HuH-7 (cell line): ENCODE measurements at regions not wholly inside any gene's neighbourhood (a gene's known extent, or its start where the extent isn't known, plus 50 kb on each side); places are given as distances from the start of the nearest gene placed in this dataset.

Experiments used
- DNase-seq: peaks from one replicate; pipeline ENCODE4 v3.0.0; 2011; ENCODE audit warnings: low spot score

DNA sequence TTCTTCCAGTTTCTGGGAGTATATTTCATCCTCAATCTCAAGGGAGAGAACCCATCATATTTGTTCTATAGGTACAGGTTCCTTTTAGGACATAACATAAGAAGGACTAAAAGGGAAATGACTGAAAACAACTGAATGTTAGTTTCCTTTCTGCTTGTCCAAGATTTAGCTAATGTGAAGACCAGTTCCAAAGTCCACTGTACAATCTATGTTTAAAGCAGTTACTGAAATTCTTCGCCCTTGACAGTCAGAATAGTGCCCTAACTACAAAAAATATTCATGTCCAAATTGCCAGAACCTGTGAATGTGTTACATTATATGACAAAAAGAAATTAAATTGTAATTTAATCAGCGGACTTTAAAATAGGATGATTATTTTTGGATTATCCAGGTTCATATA is 466.3 kb upstream of the SETBP1 start:
- no peak for DNase-seq

GRCh38 chr18:44216169-44216568 is 464.5 kb upstream of the SETBP1 start:
- DNase-seq = no peak

DNA sequence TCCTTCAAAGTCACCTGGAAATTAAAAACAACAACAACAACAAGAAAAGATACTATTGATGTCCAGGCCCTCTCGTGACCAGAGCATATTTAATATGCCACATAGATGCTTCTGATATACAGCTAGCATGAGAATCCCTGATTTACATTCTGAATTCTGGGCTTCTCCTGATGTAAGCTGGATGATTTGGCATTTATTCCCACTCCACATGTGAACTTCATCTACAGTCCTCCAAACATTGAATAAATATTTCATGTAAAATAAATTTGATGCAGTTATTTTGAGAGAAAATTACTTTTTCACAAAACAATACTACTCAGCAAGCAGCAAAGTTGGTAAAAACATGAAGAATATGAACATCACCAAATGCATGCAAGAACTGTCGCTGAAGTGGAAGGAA is 453.2 kb upstream of the SETBP1 start:
- no peak for DNase-seq

- DNase-seq = no peak
Measured at GRCh38 chr18:44229693-44230108, 451.0 kb upstream of the SETBP1 start.

GRCh38 chr18:44231936-44232335 is 448.8 kb upstream of the SETBP1 start:
- no peak for DNase-seq

GRCh38 chr18:44232500-44232899 is 448.2 kb upstream of the SETBP1 start:
- no peak for DNase-seq

DNA sequence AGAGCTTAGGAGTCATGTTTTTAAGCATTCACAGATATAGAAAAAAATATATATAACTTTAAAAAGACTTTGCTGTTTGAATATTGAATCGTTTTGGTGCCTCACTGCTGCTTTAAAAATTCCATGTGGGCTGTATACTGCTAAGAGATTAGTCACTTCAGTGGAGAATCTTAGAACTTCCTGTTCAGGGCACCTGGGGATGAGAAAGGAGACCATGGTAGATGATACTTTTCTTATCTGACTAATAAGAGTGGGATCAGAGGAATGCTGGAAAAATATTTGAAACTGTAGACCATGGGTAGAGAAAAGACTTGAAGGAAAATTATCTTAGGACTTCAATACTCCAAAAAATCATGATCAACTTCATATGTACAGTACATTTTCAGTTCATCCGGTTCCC is 442.2 kb upstream of the SETBP1 start:
- DNase-seq = no peak

DNA sequence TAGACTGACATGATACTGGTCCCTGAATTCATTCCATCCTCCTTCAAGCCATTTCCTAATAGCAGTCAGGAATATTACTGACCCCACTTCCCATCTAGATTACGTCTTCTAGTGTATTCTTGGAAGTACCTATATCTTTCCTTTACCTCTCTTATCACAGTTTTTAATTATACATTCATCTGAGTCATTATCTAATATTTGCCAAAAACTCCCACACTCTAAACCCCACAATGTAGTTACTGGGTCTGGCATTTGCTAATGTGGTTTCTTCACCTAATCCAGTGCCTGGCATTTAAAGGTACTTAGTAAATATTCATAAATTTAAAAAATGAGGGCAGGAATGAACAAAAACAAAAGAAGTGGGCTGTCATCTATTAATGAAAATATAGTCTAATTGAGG is 441.8 kb upstream of the SETBP1 start:
- no peak for DNase-seq

DNA sequence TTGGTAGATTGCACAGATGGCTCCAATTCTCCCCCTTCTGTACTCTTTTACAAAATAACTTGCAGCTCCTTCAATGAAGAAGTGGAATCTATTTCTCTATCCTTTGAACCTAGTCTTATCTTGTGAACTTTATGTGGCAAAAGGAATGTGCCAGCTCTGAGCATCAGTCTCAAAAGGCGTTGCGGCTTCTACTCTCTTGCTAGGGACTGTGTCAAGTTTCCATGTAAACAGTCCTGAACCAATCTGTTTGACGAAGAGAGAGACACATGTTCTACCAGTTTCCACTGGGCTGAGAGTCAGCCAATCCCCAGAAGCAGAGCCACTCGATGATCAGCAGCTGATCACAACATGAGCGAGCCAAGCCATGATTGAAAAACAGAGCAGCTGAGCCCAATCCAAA is 439.7 kb upstream of the SETBP1 start:
- no peak for DNase-seq

DNA sequence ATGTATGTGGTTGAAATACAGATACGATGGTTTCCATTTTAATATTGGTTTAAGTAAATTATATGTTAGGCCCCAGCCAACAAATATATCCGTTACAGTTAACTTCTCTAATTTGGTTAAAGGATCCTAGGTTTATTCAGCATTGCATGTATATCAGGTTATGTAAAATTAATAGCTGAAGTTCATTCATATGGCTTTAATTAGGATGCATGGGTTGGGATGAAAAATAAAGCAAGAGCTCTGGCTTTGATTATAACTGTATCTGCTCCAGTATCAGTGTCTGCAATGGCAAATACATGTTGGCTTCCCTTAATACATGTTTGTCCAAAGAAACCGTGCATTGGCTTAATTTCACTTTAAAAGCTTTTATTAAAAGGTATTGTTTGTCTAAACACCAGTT is 435.7 kb upstream of the SETBP1 start:
- no peak for DNase-seq

- DNase-seq = no peak
Measured at GRCh38 chr18:44246001-44246400, 434.7 kb upstream of the SETBP1 start.

DNA sequence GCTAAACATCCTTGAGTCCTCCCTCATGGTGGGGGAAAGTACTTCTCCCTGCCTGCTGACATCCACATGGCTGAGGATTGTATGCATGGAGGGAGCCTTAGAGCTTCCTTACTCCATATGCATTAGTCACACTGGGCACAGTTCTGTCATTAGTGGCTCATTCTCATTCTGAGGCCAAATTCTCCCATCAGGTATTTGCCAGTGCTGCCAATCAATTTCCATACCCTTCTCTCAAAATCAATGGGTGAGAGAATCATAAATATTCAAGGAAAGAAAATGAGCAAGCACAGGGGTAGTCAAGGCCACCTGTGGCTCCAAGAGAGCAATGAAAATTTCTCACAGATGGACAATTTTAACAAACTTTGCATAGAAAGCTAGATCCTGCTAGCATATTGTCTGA is 422.6 kb upstream of the SETBP1 start:
- no peak for DNase-seq

- DNase-seq = no peak
Measured at GRCh38 chr18:44258576-44258975, 422.1 kb upstream of the SETBP1 start.

GRCh38 chr18:44259610-44260009 is 421.1 kb upstream of the SETBP1 start:
- no peak for DNase-seq

DNA sequence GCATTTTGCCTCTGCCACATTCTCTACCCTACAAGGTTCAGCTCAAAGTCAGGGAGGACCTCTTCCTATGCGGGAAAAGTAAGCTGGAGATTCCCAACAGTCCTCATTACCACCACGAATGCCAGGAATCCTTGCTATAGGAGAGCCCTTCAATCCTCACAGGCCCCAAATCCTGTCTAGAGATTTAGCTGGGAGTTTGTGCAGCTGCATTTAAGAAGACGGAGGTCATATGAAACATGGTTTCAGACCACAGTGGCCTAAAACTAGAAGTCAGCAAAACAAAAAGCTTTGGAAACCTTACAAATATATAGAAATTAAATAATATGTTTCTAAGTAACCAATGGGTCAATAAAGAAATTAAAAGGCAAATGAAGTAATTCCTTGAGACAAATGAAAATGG is 415.3 kb upstream of the SETBP1 start:
- DNase-seq = no peak

- no peak for DNase-seq
Measured at GRCh38 chr18:44273298-44273697, 407.4 kb upstream of the SETBP1 start.

GRCh38 chr18:44280479-44280878 is 400.2 kb upstream of the SETBP1 start:
- DNase-seq = no peak

GRCh38 chr18:44286049-44286448 is 394.6 kb upstream of the SETBP1 start:
- DNase-seq = no peak

GRCh38 chr18:44290366-44290977 is 390.2 kb upstream of the SETBP1 start:
- DNase-seq = no peak

DNA sequence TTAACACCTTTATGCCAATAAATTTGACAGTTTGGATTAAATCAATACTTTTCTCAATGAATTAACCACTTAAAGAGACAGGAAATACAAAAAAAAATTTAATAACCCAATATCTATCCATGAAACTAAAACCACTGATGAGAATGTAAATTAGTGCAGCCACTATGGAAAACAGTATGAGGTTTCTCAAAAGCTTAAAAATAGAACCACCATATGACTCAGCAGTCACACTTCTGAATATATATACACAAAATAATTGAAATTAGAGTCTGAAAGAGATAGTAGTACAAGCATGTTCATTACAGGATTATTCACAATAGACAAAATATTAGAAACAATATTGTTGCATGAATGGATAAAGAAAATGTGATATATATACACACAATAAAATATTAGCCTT is 382.1 kb upstream of the SETBP1 start:
- no peak for DNase-seq

DNA sequence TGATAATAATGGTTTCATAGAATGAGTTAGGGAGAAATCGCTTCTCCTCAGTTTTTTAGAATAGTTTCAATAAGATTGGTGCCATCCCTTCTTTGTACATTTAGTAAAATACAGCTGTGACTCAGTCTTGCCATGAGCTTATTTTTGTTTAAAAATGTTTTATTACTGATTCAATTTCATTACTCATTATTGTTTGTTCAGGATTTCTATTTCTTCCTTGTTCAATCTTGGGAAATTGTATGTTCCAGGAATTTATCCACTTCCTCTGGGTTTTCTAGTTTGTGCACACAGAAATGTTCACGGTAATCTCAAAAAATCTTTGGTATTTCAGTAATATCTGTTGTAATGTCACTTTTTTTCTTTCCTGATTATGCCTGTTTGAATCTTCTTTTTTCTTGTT is 371.5 kb upstream of the SETBP1 start:
- no peak for DNase-seq

DNA sequence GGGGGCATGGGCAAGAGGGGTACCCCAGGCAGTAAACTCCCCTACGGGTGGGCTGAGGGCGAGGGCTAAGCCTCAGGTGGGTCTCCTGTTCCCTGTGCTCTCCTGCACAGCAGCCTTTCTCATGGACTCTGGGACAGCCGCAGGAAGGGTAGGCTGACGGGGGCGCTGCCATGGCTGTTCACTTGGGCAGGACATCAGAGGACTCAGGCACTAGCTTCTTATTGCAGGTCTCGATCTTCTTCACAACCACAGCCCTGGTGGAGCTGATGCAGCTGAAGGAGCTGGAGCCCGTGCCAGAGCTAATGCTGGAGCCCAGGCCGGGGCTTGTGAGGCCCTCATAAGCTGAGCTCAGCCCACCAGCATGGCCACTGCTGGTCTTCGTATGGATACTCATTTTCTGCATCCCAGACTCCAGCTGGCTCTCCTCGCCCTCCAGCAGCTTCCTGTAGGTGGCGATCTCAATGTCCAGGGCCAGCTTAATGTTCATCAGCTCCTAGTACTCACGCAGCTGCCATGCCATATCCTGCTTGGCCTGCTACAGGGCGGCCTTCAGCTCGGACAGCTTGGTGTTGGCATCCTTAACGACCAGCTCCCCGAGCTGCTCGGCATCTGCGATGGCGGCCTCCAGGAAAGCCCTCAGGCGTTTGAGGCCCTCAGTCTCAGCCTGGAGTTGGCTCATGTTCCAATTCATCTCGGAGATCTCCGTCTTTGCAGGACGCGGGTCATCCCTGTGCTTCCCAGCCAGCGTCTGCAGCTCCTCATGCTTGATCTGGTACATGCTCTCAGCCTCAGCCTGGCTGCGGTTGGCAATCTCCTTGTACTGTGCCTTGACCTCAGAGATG is 359.8 kb upstream of the SETBP1 start:
- DNase-seq = peak; percentile 2

GRCh38 chr18:44321868-44322590 is 358.7 kb upstream of the SETBP1 start:
- DNase-seq = no peak
